ENCODE measurements at regions not wholly inside any gene's neighbourhood (a gene's known extent, or its start where the extent isn't known, plus 50 kb on each side); places are given as distances from the start of the nearest gene placed in this dataset.
A peak's percentile ranks its signal among the peaks of the same experiment; 100 is the strongest.
"Not testable (repeated sequence)": the region's sequence is repeated elsewhere in the genome, so short reads cannot be mapped to it uniquely, and the experiment has no call there.

DNA sequence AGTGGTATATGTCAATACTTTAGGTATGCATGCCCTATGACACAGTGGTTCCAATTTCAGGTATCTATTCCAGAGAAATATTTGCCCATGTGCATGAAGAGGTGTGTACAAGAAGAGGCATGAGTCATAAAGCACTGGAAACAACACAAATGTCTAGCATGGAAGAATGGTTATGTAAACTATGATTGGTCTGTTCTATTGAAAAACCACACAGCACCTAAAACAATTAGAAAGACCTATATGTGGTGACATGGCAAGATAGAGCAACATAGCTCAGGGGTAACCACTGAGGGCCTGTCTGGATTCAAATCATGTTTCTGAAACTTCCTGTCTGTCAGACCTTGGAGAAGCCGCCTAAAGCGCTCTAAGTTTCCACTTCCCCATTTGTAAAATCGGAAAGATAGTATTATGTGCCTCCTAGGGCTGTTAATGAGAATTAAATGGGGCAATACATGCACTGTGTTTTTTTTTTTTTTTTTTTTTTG is 63.4 kb upstream of the GPCPD1 start:
- Mint-ChIP-seq H3K9me3 (no peaks in the 10 kb centered on the region), H3K36me3 (ENCODE audit: insufficient read depth in 2 of 2) (no peaks in the 10 kb centered on the region), H3K27me3 (ENCODE audit: low read depth) (no peaks in the 10 kb centered on the region), H3K4me3 (peak overlapping the region; percentile 0 to 57), H3K27ac (peak overlapping the region; percentile 34), H3K4me1 (ENCODE audit: low read depth) (peaks cover 12% of the 10 kb centered on the region)
- ATAC-seq (replicated peaks in 1 of 2) (peak; percentile 96), DNase-seq (peak; percentile 15 to 36)

- no peaks in the 10 kb centered on the region for H3K9me3 Mint-ChIP-seq
- H3K4me3 Mint-ChIP-seq, result no peak overlapping the region
- H3K4me1 Mint-ChIP-seq (ENCODE audit: low read depth), result peaks cover 12% of the 10 kb centered on the region
- no peaks in the 10 kb centered on the region for H3K27me3 Mint-ChIP-seq (ENCODE audit: low read depth)
- H3K27ac Mint-ChIP-seq, result no peak overlapping the region
- DNase-seq (no peak), ATAC-seq (replicated peaks in 1 of 2) (no peak)
- H3K36me3 Mint-ChIP-seq (ENCODE audit: insufficient read depth in 2 of 2), result no peaks in the 10 kb centered on the region
Measured at GRCh38 chr20:5670874-5671273, 60.1 kb upstream of the GPCPD1 start.

- H3K36me3 Mint-ChIP-seq (ENCODE audit: insufficient read depth in 2 of 2), result no peaks in the 10 kb centered on the region
Measured at GRCh38 chr20:5670036-5670536, 59.3 kb upstream of the GPCPD1 start.

DNA sequence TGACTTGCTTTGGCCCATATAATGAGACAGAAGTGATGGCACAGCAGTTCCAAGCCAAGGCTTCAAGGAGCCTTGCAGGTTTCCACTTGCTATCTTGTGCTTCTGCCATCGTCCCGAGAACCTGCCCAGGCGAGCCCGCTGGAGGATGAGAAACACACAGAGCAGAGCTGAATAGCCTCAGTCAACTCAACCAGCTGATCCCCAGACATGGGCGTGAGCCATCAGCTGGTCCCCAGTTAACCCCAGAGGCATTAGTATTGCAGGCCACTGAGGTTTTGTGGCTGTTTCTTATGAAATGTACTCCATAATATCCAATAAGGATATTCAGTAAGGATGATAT is 57.7 kb upstream of the GPCPD1 start:
- H3K36me3 Mint-ChIP-seq (ENCODE audit: insufficient read depth in 2 of 2), result no peaks in the 10 kb centered on the region
- no peak overlapping the region for H3K4me3 Mint-ChIP-seq
- no peaks in the 10 kb centered on the region for H3K4me1 Mint-ChIP-seq (ENCODE audit: low read depth)
- H3K27me3 Mint-ChIP-seq (ENCODE audit: low read depth), result no peaks in the 10 kb centered on the region
- ATAC-seq (replicated peaks in 1 of 2) (no peak), DNase-seq (no peak)
- no peak overlapping the region for H3K27ac Mint-ChIP-seq
- H3K9me3 Mint-ChIP-seq, result no peaks in the 10 kb centered on the region

More at GRCh38 chr20:5670036-5670536, 59.3 kb upstream of the GPCPD1 start:
- Mint-ChIP-seq H3K27me3 (ENCODE audit: low read depth) (no peaks in the 10 kb centered on the region), H3K9me3 (no peaks in the 10 kb centered on the region), H3K4me1 (ENCODE audit: low read depth) (peaks cover 12% of the 10 kb centered on the region), H3K27ac (no peak overlapping the region), H3K4me3 (no peak overlapping the region)
- ATAC-seq (replicated peaks in 1 of 2) (no peak), DNase-seq (no peak)

DNA sequence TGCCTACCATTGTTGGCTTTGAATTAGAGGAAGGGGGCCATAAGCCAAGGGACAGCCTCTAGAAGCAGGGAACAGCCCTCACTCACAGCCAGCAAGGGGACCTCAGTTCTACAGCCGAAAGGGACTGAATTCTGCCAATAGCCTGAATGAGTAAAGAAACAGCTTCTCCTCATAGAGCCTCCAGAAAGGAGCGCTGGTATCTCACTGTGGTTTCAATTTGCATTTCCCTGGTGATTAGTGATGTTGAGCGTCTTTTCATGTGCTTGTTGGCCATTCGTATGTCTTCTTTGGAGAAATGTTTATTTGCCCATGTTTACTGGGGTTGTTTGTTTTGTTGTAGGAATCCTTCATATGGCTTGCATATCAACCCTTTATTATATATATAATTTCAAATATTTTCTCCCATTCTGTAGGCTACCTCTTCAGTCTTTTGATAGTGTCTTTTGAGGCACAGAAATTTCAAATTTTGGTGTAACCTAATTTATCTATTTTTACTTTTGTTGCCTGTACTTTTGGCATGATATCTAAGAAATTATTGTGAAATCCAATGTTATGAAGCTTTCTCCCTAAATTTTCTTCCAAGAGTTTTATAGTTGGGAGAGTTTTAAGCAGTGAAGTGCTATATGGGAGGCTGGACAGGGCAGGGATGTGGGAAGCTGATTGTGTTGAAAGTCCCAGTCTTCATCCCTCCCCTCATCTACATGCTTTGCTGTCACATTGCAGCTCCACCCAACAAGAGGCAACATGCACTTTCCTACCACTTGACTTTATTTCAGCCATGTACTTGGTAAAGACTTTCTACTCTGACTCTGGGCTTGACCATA is 57.1 kb upstream of the GPCPD1 start:
- no peak overlapping the region for H3K4me3 Mint-ChIP-seq
- DNase-seq, result no peak
- no peak for ATAC-seq (replicated peaks in 1 of 2)
- H3K9me3 Mint-ChIP-seq, result no peaks in the 10 kb centered on the region
- no peaks in the 10 kb centered on the region for H3K27me3 Mint-ChIP-seq (ENCODE audit: low read depth)
- no peaks in the 10 kb centered on the region for H3K36me3 Mint-ChIP-seq (ENCODE audit: insufficient read depth in 2 of 2)
- no peaks in the 10 kb centered on the region for H3K4me1 Mint-ChIP-seq (ENCODE audit: low read depth)
- no peak overlapping the region for H3K27ac Mint-ChIP-seq

DNA sequence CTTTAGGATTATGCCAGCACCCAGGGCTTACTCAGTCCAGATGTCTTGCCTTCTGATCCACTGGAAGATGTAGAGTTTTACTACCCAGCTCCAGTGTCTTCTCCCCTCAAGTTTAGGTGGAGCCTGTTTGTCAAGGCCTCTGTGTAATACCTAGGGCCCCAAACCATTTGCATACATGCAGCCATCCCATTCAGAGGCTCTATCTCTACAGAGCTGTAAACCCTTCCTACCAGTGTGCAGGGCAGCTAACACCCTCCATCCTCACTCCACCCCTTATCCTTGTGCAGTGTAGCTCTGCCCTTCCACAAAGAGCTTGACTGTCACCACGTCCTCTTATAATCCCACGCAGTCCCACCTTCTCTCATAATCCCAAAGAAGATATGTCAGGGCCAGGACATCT is 54.6 kb upstream of the GPCPD1 start:
- Mint-ChIP-seq H3K9me3 (no peaks in the 10 kb centered on the region), H3K27ac (no peak overlapping the region), H3K36me3 (ENCODE audit: insufficient read depth in 2 of 2) (no peaks in the 10 kb centered on the region)

GRCh38 chr20:5663396-5663795 is 52.6 kb upstream of the GPCPD1 start:
- DNase-seq (no peak), ATAC-seq (replicated peaks in 1 of 2) (no peak)
- Mint-ChIP-seq H3K27ac (no peak overlapping the region), H3K9me3 (no peaks in the 10 kb centered on the region), H3K4me3 (no peak overlapping the region), H3K36me3 (ENCODE audit: insufficient read depth in 2 of 2) (no peaks in the 10 kb centered on the region), H3K27me3 (ENCODE audit: low read depth) (no peaks in the 10 kb centered on the region), H3K4me1 (ENCODE audit: low read depth) (peaks cover 22% of the 10 kb centered on the region)

More for the DNA sequence above, 54.6 kb upstream of the GPCPD1 start:
- Mint-ChIP-seq H3K4me1 (ENCODE audit: low read depth) (peaks cover 2% of the 10 kb centered on the region), H3K27me3 (ENCODE audit: low read depth) (no peaks in the 10 kb centered on the region), H3K4me3 (no peak overlapping the region)
- no peak for DNase-seq
- ATAC-seq (replicated peaks in 1 of 2), result no peak

GRCh38 chr20:5662769-5663168 is 52.0 kb upstream of the GPCPD1 start:
- Mint-ChIP-seq H3K4me3 (no peak overlapping the region), H3K9me3 (no peaks in the 10 kb centered on the region), H3K36me3 (ENCODE audit: insufficient read depth in 2 of 2) (no peaks in the 10 kb centered on the region), H3K27me3 (ENCODE audit: low read depth) (no peaks in the 10 kb centered on the region), H3K27ac (no peak overlapping the region), H3K4me1 (ENCODE audit: low read depth) (peaks cover 25% of the 10 kb centered on the region)
- DNase-seq (no peak), ATAC-seq (replicated peaks in 1 of 2) (no peak)

DNA sequence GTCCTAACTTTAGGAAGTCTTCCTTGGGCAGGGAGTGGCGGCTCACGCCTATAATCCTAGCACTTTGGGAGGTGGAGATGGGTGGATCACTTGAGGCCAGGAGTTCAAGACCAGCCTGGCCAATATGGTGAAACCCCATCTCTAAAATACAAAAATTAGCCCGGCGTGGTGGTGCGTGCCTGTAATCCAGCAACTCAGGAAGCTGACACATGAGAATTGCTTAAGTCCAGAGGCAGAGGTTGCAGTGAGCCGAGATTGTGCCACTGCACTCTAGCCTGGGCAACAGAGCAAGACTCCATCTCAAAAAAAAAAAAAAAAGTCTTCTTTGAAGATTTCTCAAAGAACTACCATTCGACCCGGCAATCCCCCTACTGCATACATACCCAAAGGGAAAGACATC is 50.0 kb upstream of the GPCPD1 start:
- not testable (repeated sequence) for H3K27me3 Mint-ChIP-seq (ENCODE audit: low read depth); H3K9me3 Mint-ChIP-seq; DNase-seq; H3K4me3 Mint-ChIP-seq; H3K27ac Mint-ChIP-seq; ATAC-seq (replicated peaks in 1 of 2); H3K36me3 Mint-ChIP-seq (ENCODE audit: insufficient read depth in 2 of 2)
- H3K4me1 Mint-ChIP-seq (ENCODE audit: low read depth), result peaks cover 25% of the 10 kb centered on the region

Data from activated T-cell treated with anti-CD3 and anti-CD28 coated beads, Interleukin-2, amount 50 U/mL, for 72 hours (primary cell).